Left hindlimb (tissue), 1 donor: ENCODE measurements at regions not wholly inside any gene's neighbourhood (a gene's known extent, or its start where the extent isn't known, plus 50 kb on each side); places are given as distances from the start of the nearest gene placed in this dataset.

Experiments used
- DNase-seq: peaks from one replicate; pipeline ENCODE4 v3.0.0-alpha.2; 2018

- DNase-seq = no peak
These were observed 350.4 kb downstream of the BMP4 start for GRCh38 chr14:53606203-53606602.

DNA sequence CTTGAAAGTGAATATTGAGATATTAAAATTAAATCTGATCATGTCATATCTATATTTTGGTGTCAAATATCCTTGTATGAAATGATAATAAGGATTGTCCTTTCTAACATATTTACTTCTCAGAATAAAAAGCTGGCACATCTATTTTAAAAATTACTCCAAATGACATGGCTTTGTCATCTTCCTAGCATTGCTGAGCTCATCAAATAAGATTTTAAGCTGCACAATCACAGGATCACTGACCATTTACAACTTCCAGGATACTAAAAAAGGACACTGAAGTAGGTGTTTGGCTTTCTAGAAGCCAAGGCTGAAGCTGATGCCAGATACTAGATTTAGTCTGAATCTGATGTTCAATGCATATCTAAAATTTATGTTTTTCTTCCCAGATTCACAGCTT is 351.1 kb downstream of the BMP4 start:
- DNase-seq = no peak

- no peak for DNase-seq
These were observed 352.6 kb downstream of the BMP4 start for GRCh38 chr14:53603994-53604393.

DNA sequence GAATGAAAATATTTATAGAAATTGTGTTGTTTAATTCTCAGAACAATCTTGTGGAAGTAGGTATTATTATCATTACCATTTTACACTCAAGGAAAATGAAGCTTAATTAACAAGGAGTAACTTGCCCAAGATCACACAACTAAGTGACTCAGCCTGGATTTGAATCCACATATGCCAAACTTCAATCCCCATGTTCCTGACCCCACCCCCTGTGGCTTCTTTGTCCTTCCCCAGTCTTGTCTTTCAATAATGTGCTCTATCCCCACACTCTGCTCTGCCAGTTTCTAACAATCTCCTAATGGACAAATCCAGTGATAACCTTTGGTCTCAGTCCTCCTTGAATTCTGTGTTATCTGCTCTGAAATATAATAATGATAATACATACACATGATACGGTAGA is 355.2 kb downstream of the BMP4 start:
- DNase-seq = no peak

DNA sequence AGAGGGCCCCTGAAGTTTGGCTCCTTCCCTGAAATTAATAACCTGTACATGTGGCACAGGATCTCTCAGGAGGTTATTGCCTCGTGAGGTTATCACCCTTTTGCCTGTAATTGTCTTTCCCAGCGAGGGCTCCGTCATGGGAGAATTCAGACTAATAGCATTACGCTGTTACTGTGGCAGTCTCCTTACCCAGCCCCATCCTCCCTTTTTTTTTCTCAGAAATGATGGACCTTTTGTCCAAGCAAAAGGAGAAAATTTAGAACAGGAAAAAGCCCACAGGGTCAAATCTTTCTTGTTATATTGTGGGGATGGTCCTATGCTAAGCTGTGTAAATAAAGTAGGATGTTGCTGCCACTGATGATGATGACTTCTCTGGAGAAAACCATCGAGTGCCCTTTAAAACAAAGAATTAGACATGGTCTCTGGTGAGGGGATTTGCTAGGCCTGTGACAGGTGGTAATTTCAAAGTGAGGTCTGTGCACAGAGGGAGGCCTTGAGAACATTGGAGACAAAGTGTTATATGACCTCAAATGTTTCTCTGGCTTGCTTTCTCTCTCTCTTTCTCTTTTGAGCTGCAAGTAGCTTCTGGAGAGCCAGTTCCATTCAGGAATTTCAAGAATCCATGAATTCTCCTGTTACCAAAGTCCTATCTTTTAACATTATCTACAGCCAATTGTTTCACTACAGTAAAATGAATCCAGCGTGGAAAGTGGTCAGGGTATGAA is 357.2 kb downstream of the BMP4 start:
- no peak for DNase-seq

DNA sequence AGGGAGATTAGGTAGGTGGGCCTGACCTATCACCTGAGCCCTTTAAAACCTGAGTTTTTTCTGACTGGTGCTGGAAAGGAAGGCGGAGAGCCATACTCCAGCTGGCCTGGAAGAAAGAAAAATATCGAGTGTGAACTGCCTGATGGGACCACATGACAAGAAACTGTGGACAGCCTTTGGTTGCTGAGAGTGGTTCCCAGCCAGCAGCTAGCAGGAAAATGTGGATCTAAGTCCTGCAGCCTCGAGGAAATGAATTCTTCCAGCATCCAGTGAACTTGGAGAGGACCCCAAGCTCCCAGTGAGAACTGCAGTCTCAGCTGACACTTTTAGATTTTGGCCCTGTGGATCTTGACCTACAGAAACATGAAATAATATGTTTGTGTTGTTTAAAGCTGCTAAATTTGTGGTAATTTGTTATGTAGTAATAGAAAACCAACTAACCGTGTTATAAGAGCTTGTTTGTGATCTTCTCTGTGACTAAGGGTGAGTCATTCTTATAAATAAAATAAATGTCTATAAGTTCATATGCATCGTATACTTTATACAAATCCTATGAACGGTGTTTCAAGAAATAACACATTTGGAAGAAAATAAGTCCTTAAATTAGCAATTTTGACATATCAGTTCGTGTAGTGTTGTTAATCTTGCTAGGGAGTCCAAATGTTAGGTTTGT is 359.6 kb downstream of the BMP4 start:
- DNase-seq = no peak

DNA sequence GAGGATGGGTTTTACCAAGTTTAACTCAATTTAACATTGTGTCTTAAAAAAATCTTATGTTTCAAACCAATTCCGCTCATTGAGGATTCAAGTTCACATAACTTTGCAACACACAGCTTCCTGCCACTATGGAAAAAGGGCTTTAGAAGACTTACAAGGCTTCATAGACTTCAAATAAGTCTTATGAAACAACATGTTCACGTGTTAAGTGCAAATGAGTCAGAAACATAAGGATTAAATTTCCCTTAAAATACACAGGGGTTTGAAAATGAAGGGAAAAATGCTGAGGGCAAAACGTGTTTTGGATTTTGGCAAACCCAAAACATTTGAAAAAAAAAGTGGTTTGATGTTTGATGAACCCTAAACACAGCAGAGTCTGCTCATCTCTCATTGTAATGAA is 364.8 kb downstream of the BMP4 start:
- no peak for DNase-seq

DNA sequence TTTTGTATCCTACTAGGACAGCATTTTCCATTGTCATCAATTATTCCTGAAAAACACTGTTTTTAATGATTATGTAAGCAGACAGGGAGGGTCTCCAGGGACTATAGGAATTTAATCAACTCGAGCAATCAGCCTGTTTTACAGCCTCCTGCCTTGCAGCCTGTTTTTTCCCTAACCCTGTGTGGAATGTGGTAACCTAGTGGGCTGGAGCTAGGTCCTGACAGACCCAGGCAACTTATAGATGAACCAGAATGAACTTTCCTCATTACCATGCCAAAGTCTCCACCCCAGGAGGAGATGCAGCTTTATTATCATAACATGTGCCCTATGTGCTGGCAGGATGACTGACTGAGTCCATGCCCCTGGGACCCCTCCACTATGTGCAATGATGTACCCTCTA is 375.1 kb downstream of the BMP4 start:
- DNase-seq = no peak

GRCh38 chr14:53571641-53572328 is 384.8 kb downstream of the BMP4 start:
- DNase-seq = peak; percentile 53

- DNase-seq = no peak
These were observed 385.9 kb downstream of the BMP4 start for GRCh38 chr14:53570411-53571387.

DNA sequence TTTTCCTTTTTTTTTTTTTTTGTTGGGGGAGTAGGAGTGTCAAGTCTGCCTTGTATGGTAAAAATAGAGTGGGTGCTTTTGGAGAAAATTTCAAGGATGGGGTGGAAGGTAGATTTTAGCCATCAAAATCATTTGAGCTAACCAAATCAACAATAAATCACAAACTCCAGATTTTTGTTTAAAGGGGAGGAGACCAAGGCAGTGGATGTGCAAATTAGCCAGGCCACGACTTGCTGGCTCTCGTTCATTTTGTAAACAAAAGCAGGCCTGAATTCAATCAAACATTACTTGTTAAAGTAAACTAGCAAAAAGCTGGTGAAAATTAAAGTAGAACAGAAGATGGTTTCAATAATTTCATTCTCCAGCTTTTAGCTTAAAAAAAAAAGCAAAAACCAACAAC is 387.2 kb downstream of the BMP4 start:
- DNase-seq = no peak

DNA sequence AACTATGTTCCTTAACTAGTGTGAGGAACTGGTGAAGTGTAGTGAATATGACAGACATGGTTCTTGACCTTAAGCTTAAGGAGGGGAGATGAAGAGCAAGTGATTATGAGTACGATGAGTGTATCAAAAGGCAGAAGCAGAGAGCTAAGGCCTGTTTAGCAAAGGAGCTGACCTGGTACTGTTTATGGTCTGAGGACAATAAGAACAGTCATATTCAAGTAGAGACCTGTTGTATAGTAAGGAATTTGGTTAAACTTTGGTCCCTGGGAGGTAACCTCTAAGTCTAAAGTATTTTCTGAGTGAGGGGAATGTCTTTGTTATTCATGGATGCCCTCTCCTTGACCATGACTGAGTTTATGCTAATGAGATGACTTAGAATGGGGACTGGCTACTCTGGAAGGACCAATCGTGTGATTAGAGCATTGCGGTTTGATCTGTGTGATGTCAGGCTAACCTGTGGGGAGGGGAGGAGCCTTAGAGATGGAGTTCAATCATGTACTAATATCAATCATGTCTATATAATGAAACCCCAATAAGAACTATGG is 389.3 kb downstream of the BMP4 start:
- DNase-seq = no peak

GRCh38 chr14:53564870-53565269 is 391.8 kb downstream of the BMP4 start:
- no peak for DNase-seq

GRCh38 chr14:53563628-53564027 is 393.0 kb downstream of the BMP4 start:
- DNase-seq = no peak

GRCh38 chr14:53553221-53553620 is 400.1 kb upstream of the DDHD1 start:
- no peak for DNase-seq

DNA sequence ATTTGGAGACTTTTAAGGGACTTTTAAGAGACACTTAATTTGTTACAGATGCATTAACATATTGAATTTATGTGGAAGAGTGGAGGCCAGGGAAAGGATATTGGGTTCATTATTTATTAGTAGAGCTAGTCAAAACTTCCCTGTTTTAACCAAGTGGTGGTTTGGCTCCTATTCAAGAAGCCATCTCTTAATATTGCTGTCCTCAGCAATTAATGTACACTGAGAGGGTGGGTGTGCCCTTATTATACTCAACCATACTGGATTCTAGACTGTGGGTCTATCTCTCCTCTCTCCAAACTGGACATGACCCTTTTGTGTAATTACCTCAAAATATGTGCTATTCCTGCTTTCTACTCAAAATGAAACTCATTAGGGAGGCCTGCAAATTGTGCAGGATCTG is 398.7 kb upstream of the DDHD1 start:
- no peak for DNase-seq

DNA sequence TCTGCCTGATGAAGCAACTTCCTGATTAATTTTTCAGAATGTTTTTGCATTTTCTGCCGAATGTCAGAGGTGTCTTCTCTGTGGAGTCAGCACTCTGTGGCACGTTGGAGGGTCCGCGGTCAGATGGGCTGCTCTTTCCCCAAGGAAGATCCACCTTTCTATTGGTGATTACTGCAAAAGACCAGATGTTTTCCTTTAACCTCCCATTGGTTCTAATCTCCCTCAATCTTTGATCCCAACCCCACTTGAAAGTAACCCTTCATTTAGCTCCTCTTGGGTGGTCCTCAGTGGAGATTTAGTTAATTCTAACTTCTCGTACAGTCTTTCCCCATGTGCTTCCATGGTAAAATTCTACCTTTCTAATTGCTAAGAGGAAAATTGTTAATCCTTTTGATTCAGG is 397.7 kb upstream of the DDHD1 start:
- no peak for DNase-seq

DNA sequence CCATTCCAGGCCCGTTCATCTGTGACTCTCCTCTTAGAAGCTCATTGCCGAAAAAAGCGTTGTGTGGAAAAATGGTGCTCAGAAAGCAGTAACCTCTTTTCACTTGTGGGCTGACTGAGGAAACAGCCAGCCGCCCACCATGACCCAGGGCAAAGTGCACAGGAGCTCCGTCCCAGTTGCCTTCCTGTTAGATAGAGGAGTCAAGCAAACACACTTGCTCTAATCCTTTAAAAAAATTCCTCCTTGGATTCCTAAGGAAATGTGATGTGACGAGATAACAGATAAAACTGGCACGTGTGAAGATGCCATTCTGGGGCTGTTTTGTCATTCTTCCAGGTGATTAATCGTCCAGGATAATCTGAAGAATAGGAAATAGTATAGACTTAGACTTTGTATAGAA is 396.8 kb upstream of the DDHD1 start:
- DNase-seq = no peak

- DNase-seq = no peak
These were observed 394.5 kb upstream of the DDHD1 start for GRCh38 chr14:53547593-53547992.

- no peak for DNase-seq
These were observed 392.1 kb upstream of the DDHD1 start for GRCh38 chr14:53545217-53545616.

DNA sequence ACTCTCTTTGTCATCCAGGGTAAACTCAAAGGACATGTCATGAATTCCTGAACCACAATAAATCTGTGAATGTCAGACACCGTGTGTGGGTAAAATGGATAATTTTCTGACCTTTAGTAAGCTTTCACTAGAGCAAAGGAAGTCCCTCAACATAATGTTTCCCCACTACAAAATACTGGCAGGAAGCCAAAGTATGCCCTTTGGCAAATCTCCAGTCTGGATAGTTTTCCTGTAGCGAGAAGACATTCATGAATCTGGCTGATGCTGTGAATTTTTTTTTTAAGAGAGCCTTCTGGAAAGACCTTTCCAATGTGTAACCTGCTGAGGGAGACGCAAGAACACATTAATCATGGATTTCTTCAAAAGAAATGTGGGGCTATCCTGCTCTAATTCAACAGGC is 389.6 kb upstream of the DDHD1 start:
- DNase-seq = peak; percentile 51

GRCh38 chr14:53541411-53541810 is 388.3 kb upstream of the DDHD1 start:
- DNase-seq = no peak
